ENCODE measurements at regions not wholly inside any gene's neighbourhood (a gene's known extent, or its start where the extent isn't known, plus 50 kb on each side); places are given as distances from the start of the nearest gene placed in this dataset.
"Not testable (repeated sequence)": the region's sequence is repeated elsewhere in the genome, so short reads cannot be mapped to it uniquely, and the experiment has no call there.

DNA sequence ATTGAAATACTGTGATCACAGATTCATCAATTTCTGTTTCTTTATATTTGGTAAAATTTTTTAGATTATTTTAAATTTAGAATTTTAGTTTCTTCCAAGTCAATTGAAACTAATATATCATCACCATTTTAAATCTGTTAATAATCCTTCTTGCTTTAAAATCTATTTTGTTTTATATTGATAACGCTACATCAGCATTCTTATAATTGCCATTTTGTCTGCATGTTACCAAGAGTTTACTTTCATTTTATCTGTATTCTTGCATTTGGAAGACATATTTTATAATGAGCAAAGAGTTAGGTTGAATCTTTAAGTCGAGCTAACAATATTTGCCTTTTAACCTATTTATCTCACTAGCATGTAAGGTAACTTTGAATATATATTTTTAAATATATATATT is 890.6 kb downstream of the DNAJB9 start:
- TF ChIP-seq EZH2 (IDR thresholded peaks at IDR 0.05; ENCODE audit: borderline replicate concordance, low read length), result no peak
- TF ChIP-seq, protein P1, sequence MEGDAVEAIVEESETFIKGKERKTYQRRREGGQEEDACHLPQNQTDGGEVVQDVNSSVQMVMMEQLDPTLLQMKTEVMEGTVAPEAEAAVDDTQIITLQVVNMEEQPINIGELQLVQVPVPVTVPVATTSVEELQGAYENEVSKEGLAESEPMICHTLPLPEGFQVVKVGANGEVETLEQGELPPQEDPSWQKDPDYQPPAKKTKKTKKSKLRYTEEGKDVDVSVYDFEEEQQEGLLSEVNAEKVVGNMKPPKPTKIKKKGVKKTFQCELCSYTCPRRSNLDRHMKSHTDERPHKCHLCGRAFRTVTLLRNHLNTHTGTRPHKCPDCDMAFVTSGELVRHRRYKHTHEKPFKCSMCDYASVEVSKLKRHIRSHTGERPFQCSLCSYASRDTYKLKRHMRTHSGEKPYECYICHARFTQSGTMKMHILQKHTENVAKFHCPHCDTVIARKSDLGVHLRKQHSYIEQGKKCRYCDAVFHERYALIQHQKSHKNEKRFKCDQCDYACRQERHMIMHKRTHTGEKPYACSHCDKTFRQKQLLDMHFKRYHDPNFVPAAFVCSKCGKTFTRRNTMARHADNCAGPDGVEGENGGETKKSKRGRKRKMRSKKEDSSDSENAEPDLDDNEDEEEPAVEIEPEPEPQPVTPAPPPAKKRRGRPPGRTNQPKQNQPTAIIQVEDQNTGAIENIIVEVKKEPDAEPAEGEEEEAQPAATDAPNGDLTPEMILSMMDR (IDR thresholded peaks at IDR 0.05; ENCODE audit: low read length), result no peak
- Histone ChIP-seq H2AFZ (ENCODE audit: low read length) (no peak overlapping the region), H3K27ac (ENCODE audit: low read depth, low read length, poor library complexity, severe bottlenecking) (no peak overlapping the region), H4K20me1 (ENCODE audit: insufficient read depth, low read length) (no peaks in the 10 kb centered on the region), H3K9me2 (ENCODE audit: low read depth, low read length) (peaks cover 6% of the 10 kb centered on the region; the same call in 1 of the 2 replicates), H3K4me3 (ENCODE audit: low read depth, low read length, poor library complexity, severe bottlenecking) (no peak overlapping the region), H3K4me2 (ENCODE audit: low read length) (no peak overlapping the region), H3K4me1 (ENCODE audit: insufficient read depth, low read length, severe bottlenecking) (no peaks in the 10 kb centered on the region), H3F3A (ENCODE audit: insufficient read depth, low read length) (no peaks in the 10 kb centered on the region), H3K36me3 (ENCODE audit: insufficient read depth, low read length) (no peaks in the 10 kb centered on the region), H3K79me2 (ENCODE audit: insufficient read depth, low read length) (no peaks in the 10 kb centered on the region), H3K9ac (ENCODE audit: low read length) (no peak overlapping the region), H3K27me3 (ENCODE audit: insufficient read depth, low read length) (no peaks in the 10 kb centered on the region), H3K9me3 (ENCODE audit: low read length) (no peaks in the 10 kb centered on the region)

DNA sequence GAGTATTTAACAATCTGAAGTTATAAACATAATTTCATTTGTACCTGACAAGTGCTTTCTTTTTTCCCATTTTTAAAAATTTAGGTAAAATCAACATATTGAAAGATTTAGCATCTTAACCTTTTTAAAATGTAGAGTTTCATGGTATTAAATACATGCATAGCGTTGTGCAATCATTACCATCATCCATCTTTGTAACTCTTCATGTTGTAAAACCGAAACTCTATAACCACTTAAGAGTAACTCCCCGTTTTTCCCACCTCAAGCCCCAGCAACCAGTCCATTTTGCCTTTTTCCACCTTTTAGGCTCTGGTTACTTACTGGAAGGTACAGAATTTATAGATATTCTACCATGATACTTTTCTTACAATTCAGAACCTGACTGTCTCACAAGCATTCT is 892.5 kb downstream of the DNAJB9 start:
- TF ChIP-seq, protein P1 (IDR thresholded peaks at IDR 0.05; ENCODE audit: low read length), result no peak
- TF ChIP-seq EZH2 (IDR thresholded peaks at IDR 0.05; ENCODE audit: borderline replicate concordance, low read length), result no peak
- Histone ChIP-seq H3K9ac (ENCODE audit: low read length) (no peak overlapping the region), H3K36me3 (ENCODE audit: insufficient read depth, low read length) (no peaks in the 10 kb centered on the region), H3K9me2 (ENCODE audit: low read depth, low read length) (peaks cover 6% of the 10 kb centered on the region; the same call in 1 of the 2 replicates), H3K27ac (ENCODE audit: low read depth, low read length, poor library complexity, severe bottlenecking) (no peak overlapping the region), H3K27me3 (ENCODE audit: insufficient read depth, low read length) (no peaks in the 10 kb centered on the region), H3K79me2 (ENCODE audit: insufficient read depth, low read length) (no peaks in the 10 kb centered on the region), H3K4me3 (ENCODE audit: low read depth, low read length, poor library complexity, severe bottlenecking) (no peak overlapping the region), H3K4me1 (ENCODE audit: insufficient read depth, low read length, severe bottlenecking) (no peaks in the 10 kb centered on the region), H2AFZ (ENCODE audit: low read length) (no peak overlapping the region), H3F3A (ENCODE audit: insufficient read depth, low read length) (no peaks in the 10 kb centered on the region), H4K20me1 (ENCODE audit: insufficient read depth, low read length) (no peaks in the 10 kb centered on the region), H3K4me2 (ENCODE audit: low read length) (no peak overlapping the region), H3K9me3 (ENCODE audit: low read length) (no peaks in the 10 kb centered on the region)

DNA sequence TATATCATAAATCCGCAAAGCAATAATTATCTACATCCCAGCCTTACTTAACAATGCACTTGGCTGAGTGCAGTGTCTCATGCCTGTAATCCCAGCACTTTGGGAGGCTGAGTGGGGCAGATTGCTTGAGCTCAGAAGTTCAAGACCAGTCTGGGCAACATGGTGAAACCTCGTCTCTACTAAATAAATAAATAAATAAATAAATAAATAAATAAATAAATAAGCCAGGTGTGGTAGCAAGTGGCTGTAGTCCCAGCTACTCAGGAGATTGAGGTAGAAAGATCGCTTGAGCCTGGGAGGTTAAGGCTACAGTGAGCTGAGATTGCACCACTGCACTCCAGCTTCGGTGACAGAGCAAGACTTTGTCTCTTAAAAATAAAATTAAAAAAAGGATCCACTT is 898.1 kb downstream of the DNAJB9 start:
- not testable (repeated sequence) for H3K9ac ChIP-seq (ENCODE audit: low read length); H3K4me1 ChIP-seq (ENCODE audit: insufficient read depth, low read length, severe bottlenecking); H2AFZ ChIP-seq (ENCODE audit: low read length); H3K27ac ChIP-seq (ENCODE audit: low read depth, low read length, poor library complexity, severe bottlenecking); H4K20me1 ChIP-seq (ENCODE audit: insufficient read depth, low read length); H3K79me2 ChIP-seq (ENCODE audit: insufficient read depth, low read length); H3K9me3 ChIP-seq (ENCODE audit: low read length); H3K4me3 ChIP-seq (ENCODE audit: low read depth, low read length, poor library complexity, severe bottlenecking); H3K4me2 ChIP-seq (ENCODE audit: low read length); H3K27me3 ChIP-seq (ENCODE audit: insufficient read depth, low read length); H3K36me3 ChIP-seq (ENCODE audit: insufficient read depth, low read length); H3K9me2 ChIP-seq (ENCODE audit: low read depth, low read length); H3F3A ChIP-seq (ENCODE audit: insufficient read depth, low read length)

DNA sequence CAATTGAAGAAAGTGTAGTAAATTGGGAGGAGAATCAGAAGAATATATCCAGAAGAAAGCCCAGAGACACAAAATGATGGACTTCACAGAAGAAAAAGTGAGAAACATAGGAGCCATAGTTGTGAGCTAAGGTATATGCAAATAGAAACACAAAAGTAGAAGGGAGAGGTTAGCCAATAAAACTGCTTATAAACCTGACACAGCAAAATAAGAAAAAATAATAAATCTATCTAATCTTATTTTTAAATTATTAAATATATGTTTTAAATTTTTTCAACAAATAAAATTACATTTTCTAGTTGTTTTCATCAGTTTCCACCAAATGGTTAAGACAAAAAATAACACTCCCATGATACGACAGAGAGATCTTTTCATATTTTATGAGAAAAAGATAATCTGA is 903.5 kb downstream of the DNAJB9 start:
- H3F3A ChIP-seq (ENCODE audit: insufficient read depth, low read length), result no peaks in the 10 kb centered on the region
- 0 out of 2 replicates have a peak, but pooled peaks cover 3% of the 10 kb centered on the region for H3K9me2 ChIP-seq (ENCODE audit: low read depth, low read length)
- no peak overlapping the region for H3K27ac ChIP-seq (ENCODE audit: low read depth, low read length, poor library complexity, severe bottlenecking)
- no peaks in the 10 kb centered on the region for H3K27me3 ChIP-seq (ENCODE audit: insufficient read depth, low read length)
- H4K20me1 ChIP-seq (ENCODE audit: insufficient read depth, low read length), result no peaks in the 10 kb centered on the region
- H2AFZ ChIP-seq (ENCODE audit: low read length), result no peak overlapping the region
- no peak overlapping the region for H3K4me2 ChIP-seq (ENCODE audit: low read length)
- no peaks in the 10 kb centered on the region for H3K9me3 ChIP-seq (ENCODE audit: low read length)
- H3K4me1 ChIP-seq (ENCODE audit: insufficient read depth, low read length, severe bottlenecking), result no peaks in the 10 kb centered on the region
- no peak for TF ChIP-seq EZH2 (IDR thresholded peaks at IDR 0.05; ENCODE audit: borderline replicate concordance, low read length)
- TF ChIP-seq, protein P1 (IDR thresholded peaks at IDR 0.05; ENCODE audit: low read length), result no peak
- no peak overlapping the region for H3K4me3 ChIP-seq (ENCODE audit: low read depth, low read length, poor library complexity, severe bottlenecking)
- H3K9ac ChIP-seq (ENCODE audit: low read length), result no peak overlapping the region
- H3K79me2 ChIP-seq (ENCODE audit: insufficient read depth, low read length), result no peaks in the 10 kb centered on the region
- no peaks in the 10 kb centered on the region for H3K36me3 ChIP-seq (ENCODE audit: insufficient read depth, low read length)
